Stimulated activated CD8-positive, alpha-beta memory T cell treated with anti-CD3 and anti-CD28 coated beads, Interleukin-12 subunit alpha, Interleukin-12 subunit beta, amount 100 ng/mL, for 4 hours (primary cell): ENCODE measurements at regions not wholly inside any gene's neighbourhood (a gene's known extent, or its start where the extent isn't known, plus 50 kb on each side); places are given as distances from the start of the nearest gene placed in this dataset.
"Not testable (repeated sequence)": the region's sequence is repeated elsewhere in the genome, so short reads cannot be mapped to it uniquely, and the experiment has no call there.

Experiments used
- DNase-seq: peaks from one replicate; pipeline ENCODE4 v3.0.0-alpha.2; 2020; ENCODE audit warnings: low read depth

- DNase-seq: not testable (repeated sequence)
Observed at GRCh38 chr7:73175322-73175721, 89.5 kb upstream of the SPDYE9 start.

- DNase-seq: not testable (repeated sequence)
Observed at GRCh38 chr7:73170902-73171301, 85.1 kb upstream of the SPDYE9 start.

- DNase-seq: not testable (repeated sequence)
Observed at GRCh38 chr7:73170415-73170814, 84.6 kb upstream of the SPDYE9 start.

- DNase-seq: not testable (repeated sequence)
Observed at GRCh38 chr7:73166152-73166551, 80.3 kb upstream of the SPDYE9 start.

- not testable (repeated sequence) for DNase-seq
Observed at GRCh38 chr7:73162680-73163079, 76.8 kb upstream of the SPDYE9 start.

GRCh38 chr7:73161727-73162126 is 75.9 kb upstream of the SPDYE9 start:
- DNase-seq: not testable (repeated sequence)

GRCh38 chr7:73157169-73157661 is 71.4 kb upstream of the SPDYE9 start:
- not testable (repeated sequence) for DNase-seq

- not testable (repeated sequence) for DNase-seq
Observed at GRCh38 chr7:73156510-73157168, 70.8 kb upstream of the SPDYE9 start.

- DNase-seq: peak; percentile 67
Observed at GRCh38 chr7:73154586-73155038, 68.8 kb upstream of the SPDYE9 start.

- DNase-seq: not testable (repeated sequence)
Observed at GRCh38 chr7:73153921-73154585, 68.2 kb upstream of the SPDYE9 start.

GRCh38 chr7:73148570-73148969 is 62.7 kb upstream of the SPDYE9 start:
- DNase-seq: not testable (repeated sequence)

GRCh38 chr7:73147681-73148080 is 61.8 kb upstream of the SPDYE9 start:
- not testable (repeated sequence) for DNase-seq

GRCh38 chr7:73143993-73144392 is 58.2 kb upstream of the SPDYE9 start:
- DNase-seq: not testable (repeated sequence)

GRCh38 chr7:73137922-73138321 is 52.1 kb upstream of the SPDYE9 start:
- DNase-seq: not testable (repeated sequence)
